ENCODE measurements at regions not wholly inside any gene's neighbourhood (a gene's known extent, or its start where the extent isn't known, plus 50 kb on each side); places are given as distances from the start of the nearest gene placed in this dataset.

DNA sequence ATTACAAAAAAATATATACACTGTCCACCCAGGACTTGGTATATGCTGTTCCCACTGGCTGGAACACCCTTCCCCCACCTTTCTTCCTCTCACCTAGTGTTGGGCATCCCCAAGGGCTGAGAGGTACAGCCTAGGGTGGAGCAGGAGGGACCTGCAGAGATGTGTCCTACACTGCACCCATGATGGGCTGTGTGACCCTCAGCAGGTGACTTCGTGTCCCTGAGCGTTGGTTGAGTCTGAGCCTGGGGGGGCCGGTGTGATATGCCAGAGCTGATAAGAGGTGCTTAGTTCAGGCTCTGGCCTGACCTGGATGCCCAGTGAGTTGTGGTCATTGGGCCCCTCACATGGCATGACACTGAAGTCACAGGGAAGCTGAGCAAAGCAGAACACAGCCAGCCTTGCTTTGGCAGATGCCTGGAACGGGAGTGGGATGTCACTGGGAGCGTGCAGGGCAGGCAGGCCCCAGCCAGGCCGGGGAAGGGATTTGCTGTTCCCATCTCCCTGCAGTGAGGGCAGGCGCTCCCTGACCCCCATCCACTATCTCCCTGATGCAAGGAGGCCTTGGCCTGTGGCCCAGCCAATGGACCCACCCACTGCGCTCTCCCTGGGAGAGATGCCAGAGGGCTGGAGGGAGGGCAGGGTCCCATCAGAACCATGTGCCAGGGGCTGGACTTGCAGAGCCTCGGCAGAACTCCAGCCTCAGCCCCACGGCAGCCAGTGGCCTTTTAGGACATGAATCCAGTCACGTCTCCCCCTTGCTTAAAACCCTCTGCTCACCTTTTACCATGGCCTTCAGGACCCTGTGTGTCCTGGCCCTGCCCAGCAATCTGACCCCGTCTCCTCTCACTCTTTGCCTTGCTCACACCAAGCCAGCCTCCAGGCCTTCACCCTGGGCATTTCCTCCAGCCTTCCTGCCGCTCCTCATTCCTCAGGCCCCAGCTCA, 138.9 kb downstream of the MN1 start:
- no peak for TF ChIP-seq CTCF (IDR thresholded peaks at IDR 0.05 in 4 of 5, conservative IDR thresholded peaks at IDR 0.05 in 1 of 5)
- peak in 1 of 2 donors; percentile 30 for TF ChIP-seq POLR2A (IDR thresholded peaks at IDR 0.05)

All from gastrocnemius medialis (tissue), 4 donors.